Lung microvascular endothelial cell (primary cell): ENCODE measurements at regions not wholly inside any gene's neighbourhood (a gene's known extent, or its start where the extent isn't known, plus 50 kb on each side); places are given as distances from the start of the nearest gene placed in this dataset.
A peak's percentile ranks its signal among the peaks of the same experiment; 100 is the strongest.
"Not testable (repeated sequence)": the region's sequence is repeated elsewhere in the genome, so short reads cannot be mapped to it uniquely, and the experiment has no call there.

Experiments used
- DNase-seq, 2 donors: peaks; one replicate each; pipeline versions ENCODE4 v3.0.0 to v3.0.0-alpha.2; 2010; ENCODE audit warnings: low read depth in 2 of 2

DNA sequence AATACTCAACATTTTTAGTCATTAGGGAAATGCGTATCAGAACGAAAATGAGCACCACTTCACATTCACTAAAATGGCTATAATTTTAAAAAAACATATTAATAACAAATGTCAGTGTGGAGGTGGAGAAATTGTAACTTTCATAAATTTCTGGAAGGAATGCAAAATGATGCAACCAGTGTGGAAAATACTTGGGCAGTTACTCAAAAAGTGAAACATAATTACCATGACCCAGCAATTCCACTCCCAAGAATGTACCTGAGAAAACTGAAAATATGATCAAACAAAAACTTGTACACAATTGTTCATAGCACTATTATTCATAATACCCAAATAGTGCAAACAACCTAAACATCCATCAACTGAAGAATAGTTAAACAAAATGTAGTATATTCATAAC, 76.1 kb upstream of the FAM241A start:
- DNase-seq = no peak

DNA sequence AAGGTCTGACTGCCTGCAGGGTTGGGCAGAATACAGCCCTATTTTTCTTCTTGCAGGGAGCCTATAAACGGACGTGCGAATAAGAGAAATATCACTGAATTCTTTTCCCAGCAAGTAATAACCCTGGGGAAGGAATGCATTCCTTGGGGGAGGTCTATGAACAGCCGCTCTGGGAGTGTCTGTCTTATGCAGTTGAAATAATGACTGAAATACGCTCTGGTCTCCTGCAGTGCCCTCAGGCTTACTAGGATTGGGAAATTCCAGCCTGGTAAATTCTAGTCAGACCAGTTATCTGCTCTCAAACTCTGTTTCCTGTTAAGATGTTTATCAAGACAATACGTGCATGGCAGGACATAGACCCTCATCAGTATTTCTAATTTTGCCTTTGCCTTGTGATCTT, 72.1 kb upstream of the FAM241A start:
- DNase-seq = no peak

DNA sequence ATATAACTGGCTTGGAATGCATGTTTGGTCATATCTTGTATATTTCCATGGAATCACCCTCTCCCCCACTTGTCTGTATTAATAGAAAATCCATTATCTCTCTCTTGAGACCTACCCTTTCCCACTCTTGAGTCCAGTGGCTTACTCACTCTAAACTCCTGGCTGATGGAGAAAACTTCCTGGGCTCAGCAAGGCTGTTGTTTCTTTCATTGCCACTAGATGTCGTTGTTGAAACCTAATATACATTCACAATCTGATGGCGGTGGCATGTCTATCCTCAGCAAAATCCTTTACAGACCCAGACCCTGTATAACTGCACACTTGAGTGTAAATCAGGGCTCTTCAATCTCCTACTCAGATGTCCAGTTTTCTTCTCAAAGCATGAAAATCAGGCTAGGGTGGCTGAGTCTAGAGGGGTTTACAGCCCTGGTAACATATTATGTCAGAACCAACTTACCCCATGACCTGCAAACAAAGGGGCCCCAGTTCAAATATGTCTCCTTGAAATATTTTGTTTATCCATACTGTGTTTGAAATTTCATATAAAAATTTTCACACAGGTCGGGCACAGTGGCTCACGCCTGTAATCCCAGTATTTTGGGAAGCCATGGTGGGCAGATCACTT, 70.0 kb upstream of the FAM241A start:
- DNase-seq = peak; percentile 63 to 71

DNA sequence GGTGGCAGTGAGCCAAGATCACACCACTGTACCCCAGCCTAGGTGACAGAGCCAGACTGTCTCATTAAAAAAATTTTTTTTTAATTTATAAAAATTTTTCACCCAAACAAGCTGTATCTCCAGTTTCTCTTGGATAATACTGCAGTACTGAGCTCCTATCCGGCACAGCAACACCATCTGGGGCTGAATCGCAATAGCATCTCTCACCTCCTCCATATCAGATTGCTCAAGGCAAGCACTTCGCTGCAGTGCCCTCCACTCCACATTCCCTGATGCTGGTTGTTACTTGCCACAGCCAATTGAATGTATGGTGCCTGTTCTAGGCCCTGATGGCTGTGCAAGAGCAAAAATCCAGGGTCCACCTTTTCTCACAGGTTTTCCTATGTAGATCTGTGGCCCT, 69.3 kb upstream of the FAM241A start:
- no peak for DNase-seq

DNA sequence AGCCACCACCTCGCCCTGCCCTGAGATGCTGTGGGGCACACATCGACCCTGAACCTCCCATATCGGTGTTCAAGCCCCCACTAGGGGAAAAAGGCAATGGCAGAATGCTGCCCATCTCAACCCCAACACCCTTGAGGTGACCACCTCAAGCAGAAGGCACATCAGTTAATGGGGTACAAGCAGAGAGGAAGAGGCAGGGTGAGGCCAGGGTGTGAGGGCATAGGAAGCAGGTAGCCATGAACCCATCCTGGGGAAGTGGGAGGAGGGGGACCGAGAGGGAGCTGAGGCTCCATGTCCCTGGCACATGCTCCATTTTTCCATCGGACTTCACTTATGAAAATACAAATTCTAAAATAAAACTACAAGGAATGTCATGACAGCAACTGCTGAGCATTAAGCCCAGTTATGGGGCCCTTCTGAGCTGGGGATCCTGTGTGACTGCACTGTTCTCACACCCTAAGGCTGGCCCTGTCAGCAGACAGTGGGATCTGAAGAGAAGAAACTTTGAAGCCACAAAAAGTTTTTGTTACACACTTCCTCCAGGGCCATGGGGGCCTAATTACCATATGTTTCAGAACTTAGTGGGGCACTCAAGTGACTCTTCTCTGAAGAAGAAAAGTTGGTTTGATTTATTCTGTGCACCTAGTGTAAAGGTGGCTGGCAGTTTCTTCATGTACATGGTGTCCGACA, 68.2 kb upstream of the FAM241A start:
- DNase-seq = no peak

DNA sequence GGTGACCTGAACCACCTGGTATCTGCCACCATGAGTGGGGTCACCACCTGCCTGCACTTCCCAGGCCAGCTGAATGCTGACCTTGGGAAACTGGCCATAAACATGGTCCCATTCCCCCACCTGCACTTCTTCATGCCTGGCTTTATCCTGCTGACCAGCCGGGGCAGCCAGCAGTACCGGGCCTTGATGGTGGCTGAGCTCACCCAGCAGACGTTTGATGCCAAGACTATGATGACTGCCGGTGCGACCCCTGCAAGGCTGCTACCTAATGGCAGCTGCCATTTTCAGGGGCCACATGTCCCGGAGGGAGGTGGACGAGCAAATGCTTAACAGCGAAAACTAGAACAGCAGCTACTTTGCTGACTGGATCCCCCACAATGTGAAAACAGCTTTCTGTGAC, 67.5 kb upstream of the FAM241A start:
- no peak for DNase-seq

DNA sequence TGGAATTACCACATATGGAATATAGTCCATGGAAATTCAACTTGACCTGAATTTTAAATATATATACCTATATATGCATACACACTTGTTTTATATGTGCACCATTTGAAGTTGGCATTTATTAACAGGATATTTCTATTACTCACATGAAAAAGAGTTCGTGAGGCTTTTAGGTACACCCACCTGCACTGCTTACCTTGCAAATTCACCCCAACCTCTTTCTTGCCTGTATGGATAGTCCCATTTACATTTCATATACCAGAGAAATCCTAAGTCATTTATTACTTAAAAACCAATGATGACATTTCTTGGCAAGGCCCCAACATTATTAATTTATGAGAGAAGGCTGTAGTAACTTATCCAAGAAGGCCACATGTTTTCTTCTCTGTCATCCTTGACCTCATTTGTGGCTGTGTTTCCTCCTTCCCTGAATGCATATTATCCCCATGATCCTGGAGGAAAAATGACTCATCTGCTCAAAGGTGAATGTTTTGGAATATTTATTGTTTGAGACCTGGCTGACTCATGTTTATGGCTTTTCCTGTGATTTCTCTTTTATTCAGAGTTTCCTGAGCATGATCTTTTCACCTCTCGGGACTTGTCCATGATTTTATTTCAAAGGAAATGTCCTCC, 62.2 kb upstream of the FAM241A start:
- peak; percentile 90 to 99 for DNase-seq

DNA sequence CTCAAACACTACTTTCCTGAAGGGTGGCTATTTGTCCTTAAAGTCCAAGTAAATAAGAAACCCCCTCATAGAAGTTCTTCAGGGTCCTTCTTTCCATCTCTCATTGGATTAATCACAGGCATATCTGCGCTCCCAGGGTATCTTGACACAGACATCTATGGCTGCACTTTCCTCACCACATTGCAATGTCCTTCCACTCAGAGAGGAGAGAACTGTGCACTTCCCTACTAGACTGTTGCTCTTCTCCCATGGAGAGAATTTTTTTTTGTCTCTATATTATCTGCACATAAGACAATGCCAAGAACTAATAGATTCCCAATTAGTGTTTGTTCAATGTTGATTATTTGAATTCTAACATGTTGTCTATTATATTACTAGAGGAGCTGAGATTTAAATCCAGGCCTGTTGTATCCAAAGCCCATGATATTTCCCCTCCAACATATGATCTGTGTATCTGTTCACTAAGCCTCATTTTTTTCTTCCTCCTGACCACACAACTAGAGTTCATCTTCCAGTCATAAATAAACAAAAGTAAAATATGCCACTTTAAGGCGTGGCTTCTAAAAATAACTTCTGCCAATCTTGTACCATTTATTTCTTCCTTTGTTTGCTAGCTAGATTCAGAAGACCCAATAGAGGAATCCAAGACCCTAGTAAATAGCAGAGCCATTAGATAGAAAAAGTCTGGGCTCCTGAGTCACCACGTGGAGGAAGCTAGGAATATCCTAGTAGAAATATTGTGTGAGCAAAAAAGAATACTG, 61.5 kb upstream of the FAM241A start:
- DNase-seq = peak; percentile 24 to 55

DNA sequence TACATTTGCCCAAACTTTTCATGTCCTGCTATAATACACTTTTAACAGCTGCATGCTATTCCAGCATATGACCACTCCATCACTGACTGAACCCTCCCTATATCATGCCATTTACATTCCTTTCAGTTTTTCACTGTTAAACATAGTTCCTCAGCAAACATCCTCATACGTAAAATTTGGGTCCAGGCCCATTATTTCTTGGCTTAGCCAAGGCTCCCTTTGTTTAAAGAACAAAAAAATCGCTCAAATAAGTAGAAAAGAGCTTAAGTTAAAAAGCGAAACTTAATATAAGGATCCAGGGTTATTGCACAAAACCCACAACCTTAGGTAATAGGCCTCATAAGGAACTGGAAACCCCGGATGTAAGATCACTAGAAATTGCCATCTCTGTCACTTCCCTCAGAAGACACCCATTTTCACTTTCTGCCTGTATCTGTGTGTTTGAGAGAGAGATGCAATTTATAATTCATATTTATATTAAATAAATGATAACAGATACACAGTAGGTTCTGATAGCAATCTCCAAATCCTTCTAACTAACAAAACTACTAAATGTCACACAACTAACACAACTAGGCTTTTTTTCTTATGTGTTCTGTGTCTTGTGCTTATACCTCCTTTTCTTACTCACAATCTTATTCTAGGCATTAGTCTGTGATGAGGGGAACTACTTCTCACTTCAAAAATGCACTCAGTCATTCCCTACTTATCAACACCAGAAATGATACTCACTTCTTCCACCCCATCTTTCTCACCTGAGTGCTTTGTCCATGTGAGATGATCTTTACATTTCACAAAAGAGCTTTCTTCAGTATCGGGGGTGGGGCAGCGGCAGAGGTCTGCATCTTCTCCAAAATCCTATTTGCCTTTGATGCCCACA, 59.9 kb upstream of the FAM241A start:
- no peak for DNase-seq

DNA sequence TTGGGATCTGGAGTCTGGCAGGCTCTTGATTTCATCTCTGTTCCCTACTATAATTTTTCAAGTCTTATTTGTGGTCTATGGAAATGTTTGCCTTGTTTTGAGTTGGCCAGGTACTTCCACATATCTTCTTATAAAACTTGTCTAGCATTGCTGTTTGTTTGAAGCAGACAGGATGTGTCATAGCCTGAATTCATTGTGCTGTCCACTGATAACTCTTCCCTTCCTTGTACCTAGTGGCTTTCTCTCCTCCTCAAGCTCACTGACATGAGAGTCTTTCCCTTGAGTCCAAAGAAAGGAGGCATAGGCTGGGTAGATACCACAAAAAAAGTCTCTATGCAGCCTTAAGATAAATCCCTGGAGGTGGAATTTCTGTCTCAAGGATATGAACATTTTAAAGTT, 59.2 kb upstream of the FAM241A start:
- no peak for DNase-seq

DNA sequence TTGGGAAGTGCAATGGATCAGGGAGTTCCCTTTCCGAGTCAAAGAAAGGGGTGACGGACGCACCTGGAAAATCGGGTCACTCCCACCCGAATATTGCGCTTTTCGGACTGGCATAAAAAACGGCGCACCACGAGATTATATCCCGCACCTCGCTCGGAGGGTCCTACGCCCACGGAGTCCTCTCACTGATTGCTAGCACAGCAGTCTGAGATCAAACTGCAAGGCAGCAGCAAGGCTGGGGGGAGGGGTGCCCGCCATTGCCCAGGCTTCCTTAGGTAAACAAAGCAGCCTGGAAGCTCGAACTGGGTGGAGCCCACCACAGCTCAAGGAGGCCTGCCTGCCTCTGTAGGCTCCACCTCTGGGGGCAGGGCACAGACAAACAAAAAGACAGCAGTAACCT, 58.6 kb upstream of the FAM241A start:
- not testable (repeated sequence) for DNase-seq

DNA sequence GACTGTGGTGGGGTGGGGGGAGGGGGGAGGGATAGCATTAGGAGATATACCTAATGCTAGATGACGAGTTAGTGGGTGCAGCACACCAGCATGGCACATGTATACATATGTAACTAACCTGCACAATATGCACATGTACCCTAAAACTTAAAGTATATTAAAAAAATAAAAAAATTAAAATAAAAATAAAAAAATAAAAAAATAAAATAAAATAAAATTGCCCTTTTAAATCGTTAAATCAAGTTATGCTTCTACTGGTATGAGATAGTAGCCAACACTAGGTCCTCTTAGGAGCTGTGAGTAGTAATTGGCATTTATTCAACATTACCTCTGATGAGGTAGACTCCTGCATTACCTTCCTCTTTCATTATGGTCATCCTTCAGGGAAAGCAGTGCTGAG, 52.9 kb upstream of the FAM241A start:
- DNase-seq = not testable (repeated sequence)

DNA sequence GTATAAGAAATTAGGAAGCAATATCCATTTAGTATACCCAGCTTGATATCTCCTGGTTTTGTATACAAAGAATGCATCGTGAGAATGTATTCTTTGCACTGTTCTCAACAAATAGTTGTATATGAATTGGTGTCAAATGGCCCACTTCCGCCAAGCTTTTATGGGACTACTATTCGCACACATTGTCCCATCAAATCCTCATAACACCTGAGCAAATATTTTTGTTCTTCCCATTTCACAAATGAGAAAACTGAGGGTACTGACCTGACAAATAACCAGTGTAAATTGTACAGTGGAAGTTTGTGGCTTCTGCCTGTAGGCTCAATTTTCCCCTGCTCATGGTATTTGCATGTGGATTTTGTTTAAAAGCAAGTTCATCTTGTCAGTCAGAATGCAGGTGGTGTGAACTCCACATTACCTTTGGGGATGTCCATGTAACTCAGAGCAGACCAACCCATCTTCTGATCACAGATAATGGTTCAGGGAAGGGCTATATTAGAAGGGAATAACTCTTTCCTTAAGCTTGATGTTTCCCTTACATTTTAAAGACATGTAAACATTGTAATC, 51.5 kb upstream of the FAM241A start:
- no peak for DNase-seq

DNA sequence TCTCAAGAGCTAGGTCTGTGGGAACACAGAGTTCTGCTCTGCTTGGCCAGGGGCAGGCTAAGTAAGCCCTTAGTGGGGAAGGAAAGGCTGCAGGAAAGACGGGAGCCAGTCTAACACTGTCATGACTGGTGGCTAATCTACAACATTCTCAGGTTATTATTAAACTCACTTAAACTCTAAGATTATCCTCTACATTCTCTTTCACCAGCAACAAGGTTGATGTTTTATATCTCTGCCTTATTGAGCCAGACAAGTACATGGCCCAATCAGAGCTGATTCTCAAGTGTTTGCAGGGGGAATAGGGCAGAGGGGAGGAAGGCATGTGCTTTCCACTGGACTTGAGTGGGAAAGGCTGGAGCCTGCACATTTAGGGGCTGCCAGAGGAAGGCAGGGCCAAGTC, 50.9 kb upstream of the FAM241A start:
- DNase-seq = no peak
